ENCODE measurements at regions not wholly inside any gene's neighbourhood (a gene's known extent, or its start where the extent isn't known, plus 50 kb on each side); places are given as distances from the start of the nearest gene placed in this dataset.

DNA sequence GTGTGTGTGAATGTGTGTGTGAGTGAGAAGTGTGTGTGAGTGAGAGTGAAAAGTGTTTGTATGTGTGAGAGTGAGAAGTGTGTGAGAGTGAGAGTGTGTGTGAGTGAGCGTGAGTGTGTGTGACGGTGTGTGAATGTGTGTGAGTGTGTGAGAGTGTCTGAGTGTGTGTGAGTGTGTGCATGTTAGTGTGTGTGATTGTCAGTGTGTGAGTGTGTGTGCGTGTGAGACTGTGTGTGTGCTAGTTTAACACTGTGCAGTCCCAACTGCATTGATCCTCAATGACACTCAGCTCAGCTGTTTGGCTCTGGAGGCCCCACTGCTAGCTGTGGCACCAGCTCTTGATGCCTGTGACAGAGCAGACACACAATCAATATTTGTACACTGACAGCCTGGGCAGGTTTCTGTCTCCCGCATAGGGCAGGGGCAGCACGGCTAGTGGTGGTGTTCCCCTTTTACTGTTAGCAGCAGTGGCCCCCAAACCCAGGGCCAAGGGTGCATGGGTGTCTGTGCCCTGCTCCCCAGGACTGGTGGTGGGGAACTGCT is 135.0 kb downstream of the INHBB start:
- no peak for DNase-seq

- DNase-seq, result no peak
These were observed 135.7 kb downstream of the INHBB start for GRCh38 chr2:120481446-120482194.

GRCh38 chr2:120482334-120482733 is 136.4 kb downstream of the INHBB start:
- no peak for DNase-seq

DNA sequence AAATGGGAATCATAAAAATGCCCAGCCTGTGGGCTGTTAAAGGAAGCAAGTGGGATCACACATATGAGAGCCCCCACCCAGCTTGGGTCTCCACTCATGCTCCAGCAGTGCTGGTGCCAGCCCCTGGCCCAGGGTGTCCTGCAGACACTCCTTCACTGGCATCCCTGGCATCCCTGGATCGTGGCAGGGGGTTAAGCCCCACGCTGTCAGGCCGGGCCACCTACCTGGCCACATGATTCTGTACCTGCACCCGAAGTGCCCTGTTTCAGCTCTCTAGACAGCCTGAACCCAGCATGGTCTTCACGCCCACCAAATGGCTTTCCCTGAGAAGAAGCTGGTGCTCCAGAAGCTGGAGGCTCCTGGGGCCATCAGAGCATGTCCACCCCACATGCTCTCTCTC is 137.4 kb downstream of the INHBB start:
- no peak for DNase-seq

- no peak for DNase-seq
These were observed 139.2 kb downstream of the INHBB start for GRCh38 chr2:120485096-120485495.

- no peak for DNase-seq
These were observed 140.5 kb downstream of the INHBB start for GRCh38 chr2:120486441-120486840.

DNA sequence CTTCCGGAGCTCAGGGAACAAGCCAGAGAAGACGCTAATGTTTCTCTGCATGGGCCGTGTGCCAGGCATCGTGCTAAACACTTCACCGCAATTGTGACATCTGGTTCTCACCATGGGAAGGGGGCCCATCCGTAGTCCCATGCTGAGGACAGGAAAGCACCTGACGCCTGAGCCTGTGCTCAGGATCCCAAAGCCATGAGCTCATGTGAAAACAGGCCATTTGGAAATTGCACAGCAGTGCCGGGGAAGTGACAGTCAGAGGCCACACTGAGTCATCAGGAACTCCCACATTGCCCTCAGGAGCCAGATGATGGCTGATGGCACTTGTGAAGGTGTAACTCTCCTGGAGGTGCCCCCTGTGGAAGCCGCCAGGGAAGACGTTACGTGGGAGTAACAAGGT is 141.0 kb downstream of the INHBB start:
- DNase-seq, result no peak

DNA sequence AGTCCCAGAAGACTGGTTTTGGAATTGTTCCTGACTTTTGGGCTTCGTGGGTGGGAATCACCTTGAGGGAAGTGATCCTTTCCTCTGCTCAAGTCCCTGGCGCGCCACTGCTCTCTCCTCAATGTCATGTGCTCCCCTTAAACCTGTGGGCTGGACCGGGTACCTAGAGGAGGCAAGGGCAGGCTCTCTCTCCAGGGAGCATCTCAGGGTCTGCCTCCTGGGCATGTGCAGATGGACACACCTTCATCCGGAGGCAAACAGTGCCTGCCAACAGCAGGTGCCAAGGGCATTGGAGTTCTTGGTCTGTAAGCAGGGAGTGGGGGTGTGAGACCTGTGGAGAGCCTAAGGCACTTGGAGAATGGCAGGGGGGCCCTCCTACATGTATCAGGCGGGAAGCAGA is 142.6 kb downstream of the INHBB start:
- DNase-seq, result no peak

GRCh38 chr2:120489023-120489422 is 143.1 kb downstream of the INHBB start:
- DNase-seq, result no peak

DNA sequence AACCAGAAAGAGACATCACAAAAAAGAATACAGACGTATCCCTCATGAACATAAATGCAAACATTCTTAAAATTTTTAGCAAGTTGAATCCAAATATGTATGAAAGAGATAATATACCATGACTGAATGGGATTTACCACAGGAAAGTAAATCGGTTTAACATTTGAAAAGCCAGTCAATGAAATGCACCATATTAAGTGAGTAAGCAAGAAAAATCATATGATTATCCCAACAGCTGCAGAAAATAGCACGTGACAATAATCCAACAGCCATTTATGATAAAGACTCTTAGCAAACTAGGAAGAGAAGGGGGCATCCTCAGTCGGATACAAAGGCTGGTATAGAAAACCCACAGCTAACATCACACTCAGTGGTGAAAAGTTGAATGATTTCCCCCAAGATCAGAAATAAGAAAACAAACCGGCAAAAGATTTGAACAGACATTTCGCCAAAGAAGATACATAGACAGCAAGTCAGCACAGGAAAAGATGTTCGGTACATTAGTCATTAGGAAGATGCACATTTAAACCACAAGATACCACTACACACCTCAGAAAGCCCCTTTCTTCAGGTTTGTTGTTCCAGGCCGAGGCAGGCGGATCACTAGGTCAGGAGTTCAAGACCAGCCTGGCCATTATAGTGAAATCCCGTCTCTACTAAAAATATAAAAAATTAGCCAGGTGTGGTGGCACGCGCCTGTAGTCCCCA is 144.3 kb downstream of the INHBB start:
- DNase-seq, result no peak

- DNase-seq, result no peak
These were observed 145.2 kb downstream of the INHBB start for GRCh38 chr2:120491111-120491625.

DNA sequence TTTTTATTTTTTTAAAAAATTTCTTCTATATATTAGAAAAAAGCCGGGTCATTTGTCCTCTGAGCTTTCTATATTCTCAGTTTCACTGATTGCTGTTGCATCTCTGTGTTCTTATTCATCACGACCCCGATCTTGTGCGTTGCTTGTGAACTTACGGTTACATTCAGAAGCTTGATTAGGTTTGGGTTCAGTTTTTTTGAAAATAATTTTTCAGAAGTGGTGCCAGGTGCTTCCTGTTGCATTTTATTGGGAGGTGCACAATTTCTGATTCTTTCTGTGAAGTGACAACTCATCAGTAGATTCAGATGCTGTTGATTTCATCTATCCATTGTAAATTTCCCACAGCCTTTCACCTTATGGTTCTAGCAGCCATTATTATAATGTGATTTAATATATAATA is 147.3 kb downstream of the INHBB start:
- no peak for DNase-seq

DNA sequence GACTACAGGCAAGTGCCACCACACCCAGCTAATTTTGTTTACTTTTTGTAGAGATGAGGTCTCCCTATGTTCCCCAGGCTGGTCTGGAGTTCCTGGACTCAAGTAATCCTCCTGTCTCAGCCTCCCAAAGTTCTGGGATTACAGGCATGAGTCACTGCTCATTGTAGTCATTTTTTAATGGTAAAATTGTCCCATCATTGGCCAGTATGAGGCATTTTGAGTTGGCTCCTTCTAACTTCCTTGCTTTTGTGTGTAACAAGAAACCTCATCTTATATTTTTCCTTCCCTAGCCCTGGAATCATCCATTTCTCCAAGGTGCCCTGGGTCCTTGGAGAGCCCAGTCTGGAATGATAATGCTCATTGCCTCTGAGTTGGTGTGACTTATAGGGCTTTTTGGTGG is 148.5 kb downstream of the INHBB start:
- DNase-seq, result no peak

DNA sequence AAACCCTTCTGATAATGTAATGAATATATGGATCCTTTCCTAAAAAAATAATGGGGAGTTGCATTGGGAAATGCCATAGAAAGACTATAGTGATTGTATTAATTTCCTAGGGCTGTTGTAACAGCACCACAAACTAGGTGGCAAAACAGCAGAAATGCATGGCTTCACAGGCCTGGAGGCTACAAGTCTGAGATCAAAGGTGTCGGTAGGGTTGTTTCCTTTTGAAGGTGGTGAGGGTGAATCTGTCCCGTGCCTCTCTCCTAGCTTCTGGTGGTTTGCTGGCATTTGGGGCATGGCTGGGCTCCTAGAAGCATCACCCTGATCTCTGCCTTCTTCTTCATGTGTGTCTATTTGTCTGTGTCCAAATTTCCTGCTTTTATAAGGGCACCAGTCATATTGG is 149.7 kb downstream of the INHBB start:
- DNase-seq, result no peak

DNA sequence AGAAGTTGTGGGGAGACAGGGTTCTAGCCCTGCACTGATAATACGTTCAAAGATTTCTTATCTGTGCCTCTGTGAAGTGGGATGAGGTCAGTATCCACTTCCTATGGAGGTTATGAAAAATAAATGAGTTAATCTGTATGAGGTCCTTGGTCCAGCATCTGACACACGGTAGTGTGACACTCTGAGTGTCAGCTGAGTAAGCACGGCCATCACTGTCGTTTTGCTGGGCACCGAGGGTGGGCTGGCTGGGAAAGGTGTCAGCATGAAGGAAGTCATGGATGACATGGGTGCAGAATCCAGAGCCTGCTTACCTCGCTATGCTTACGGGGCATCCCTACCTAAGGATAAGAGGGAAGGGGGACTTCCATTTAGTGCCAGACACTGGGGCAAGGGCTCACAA is 150.3 kb downstream of the INHBB start:
- no peak for DNase-seq

GRCh38 chr2:120496759-120497158 is 150.8 kb downstream of the INHBB start:
- DNase-seq, result no peak

DNA sequence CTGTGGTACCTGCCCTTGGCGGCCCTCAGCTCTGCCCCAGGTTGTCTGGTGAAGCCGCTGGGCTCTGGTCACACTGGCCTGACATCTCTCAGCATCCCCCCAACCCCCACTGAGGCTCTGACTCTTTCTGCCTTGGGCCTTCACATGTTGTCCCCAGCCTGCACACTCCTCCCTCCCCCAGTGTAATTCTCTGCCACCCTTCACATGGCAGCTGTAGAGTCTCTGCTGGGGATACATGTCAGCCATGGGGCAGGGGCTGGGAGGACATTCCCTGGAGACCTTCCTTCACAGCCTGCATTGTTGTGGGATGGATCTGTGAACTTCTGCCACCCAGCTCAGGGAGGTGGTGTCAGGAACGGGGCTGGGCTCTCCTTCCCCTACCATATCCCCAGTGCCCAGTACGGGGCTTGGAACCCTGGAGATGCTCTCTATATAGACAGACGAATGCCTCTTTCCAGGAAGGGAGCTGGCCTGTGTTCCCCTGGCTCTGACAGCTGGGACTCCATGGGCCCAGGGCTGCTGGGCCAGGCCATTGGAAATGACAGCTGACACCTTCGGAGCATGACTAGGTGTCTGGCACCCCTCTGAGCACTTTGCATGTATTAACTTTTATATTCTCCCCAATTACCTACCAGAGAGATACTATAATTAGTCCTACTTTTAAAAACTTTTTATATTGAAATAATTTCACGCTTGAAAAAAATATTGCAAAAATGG is 151.5 kb downstream of the INHBB start:
- DNase-seq, result no peak

GRCh38 chr2:120498121-120498520 is 152.2 kb downstream of the INHBB start:
- no peak for DNase-seq

- DNase-seq, result no peak
These were observed 152.8 kb downstream of the INHBB start for GRCh38 chr2:120498576-120499394.

- no peak for DNase-seq
These were observed 154.0 kb downstream of the INHBB start for GRCh38 chr2:120499784-120500495.

DNA sequence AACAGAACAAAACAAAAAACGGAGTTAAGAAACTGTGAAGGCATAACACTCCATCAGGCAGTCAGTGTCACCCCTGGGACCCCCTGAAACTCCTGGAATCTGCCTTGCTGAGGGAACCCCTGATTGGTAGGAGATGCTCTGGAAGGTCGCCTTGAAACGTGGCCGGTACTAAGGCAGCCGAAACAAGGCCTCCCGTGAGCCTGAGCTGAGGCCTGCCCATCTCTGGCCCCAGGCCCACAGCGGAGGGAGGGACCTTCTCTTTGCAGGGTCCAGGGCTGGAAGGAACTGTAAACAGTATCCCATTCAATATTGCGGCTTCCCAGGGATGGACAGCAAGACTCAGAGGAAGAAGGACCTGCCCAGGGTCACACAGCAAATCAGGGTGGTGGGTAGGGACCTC is 155.7 kb downstream of the INHBB start:
- no peak for DNase-seq

DNA sequence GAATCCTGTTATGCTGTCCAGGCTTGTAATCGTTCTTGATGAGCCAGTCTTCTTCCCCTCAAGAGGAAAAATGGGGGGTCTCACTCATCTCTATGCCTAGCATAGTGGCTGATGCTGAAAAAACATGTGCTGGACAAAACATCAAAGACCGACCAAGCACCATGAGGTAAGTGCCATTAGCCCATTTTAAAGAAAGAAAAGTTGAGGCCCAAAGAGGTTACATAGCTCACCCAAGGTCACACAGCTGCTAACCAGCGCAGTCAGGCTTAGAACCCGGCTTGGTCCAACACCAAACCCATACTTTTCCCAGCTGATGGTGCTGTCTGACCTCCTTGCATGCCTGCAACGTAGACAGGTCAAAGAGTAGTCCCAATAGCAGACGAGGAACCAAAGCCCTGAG is 156.4 kb downstream of the INHBB start:
- no peak for DNase-seq

All from activated CD4-positive, alpha-beta T cell treated with anti-CD3 and anti-CD28 coated beads for 4 hours (primary cell).